H9 (cell line): ENCODE measurements at regions not wholly inside any gene's neighbourhood (a gene's known extent, or its start where the extent isn't known, plus 50 kb on each side); places are given as distances from the start of the nearest gene placed in this dataset.

ENCODE experiments used
- DNase-seq: peaks from one replicate; pipeline ENCODE4 v3.0.0-alpha.2; 2017
- H2AFZ ChIP-seq: one replicate; pipeline ENCODE4 v1.6.1; 2013; ENCODE audit warnings: mild to moderate bottlenecking, low read length, control low read depth, moderate library complexity
- H2AK5ac ChIP-seq: 2 replicates; pipeline ENCODE4 v1.6.1; 2013; ENCODE audit warnings: low read length, control low read depth, mixed read lengths; ENCODE audit not compliant: insufficient read length
- H2BK120ac ChIP-seq: one replicate; pipeline ENCODE4 v1.6.1; 2013; ENCODE audit warnings: low read depth, mild to moderate bottlenecking, low read length, control low read depth, inconsistent platforms; ENCODE audit not compliant: poor library complexity, severe bottlenecking
- H2BK12ac ChIP-seq: 2 replicates; pipeline ENCODE4 v1.6.1; 2013; ENCODE audit warnings: low read length, control low read depth, mixed read lengths, low read depth; ENCODE audit not compliant: insufficient read length
- H2BK15ac ChIP-seq: 2 replicates; pipeline ENCODE4 v1.6.1; 2013; ENCODE audit warnings: low read depth, low read length, control low read depth
- H2BK20ac ChIP-seq: one replicate; pipeline ENCODE4 v1.6.1; 2013; ENCODE audit warnings: low read depth, mild to moderate bottlenecking, low read length, control low read depth, inconsistent platforms; ENCODE audit not compliant: poor library complexity, severe bottlenecking
- H2BK5ac ChIP-seq: 2 replicates; pipeline ENCODE4 v1.6.1; 2013; ENCODE audit warnings: low read length, control low read depth, mixed read lengths; ENCODE audit not compliant: insufficient read length
- H3K14ac ChIP-seq: 2 replicates; pipeline ENCODE4 v1.6.1; 2013; ENCODE audit warnings: low read length, control low read depth; ENCODE audit not compliant: insufficient read depth
- H3K18ac ChIP-seq: 2 replicates; pipeline ENCODE4 v1.6.1; 2013; ENCODE audit warnings: low read depth, mild to moderate bottlenecking, mixed read lengths, low read length, control low read depth; ENCODE audit not compliant: insufficient read length
- H3K23ac ChIP-seq: 2 replicates; pipeline ENCODE4 v1.6.1; 2013; ENCODE audit warnings: low read length, control low read depth, mixed read lengths, low read depth; ENCODE audit not compliant: insufficient read length
- H3K23me2 ChIP-seq: 2 replicates; pipeline ENCODE4 v1.6.1; 2013; ENCODE audit warnings: low read depth, mild to moderate bottlenecking, mixed read lengths, low read length, control low read depth; ENCODE audit not compliant: insufficient read length, poor library complexity, severe bottlenecking
- H3K27ac ChIP-seq: 2 replicates; pipeline ENCODE4 v1.5.1; 2013; ENCODE audit warnings: low read length, control low read depth, mixed read lengths, low read depth; ENCODE audit not compliant: insufficient read length
- H3K27me3 ChIP-seq: 2 replicates; pipeline ENCODE4 v1.6.1; 2013; ENCODE audit warnings: low read length, control low read depth, inconsistent platforms; ENCODE audit not compliant: insufficient read depth
- H3K4ac ChIP-seq: 2 replicates; pipeline ENCODE4 v1.6.1; 2013; ENCODE audit warnings: low read depth, mild to moderate bottlenecking, control low read depth, inconsistent platforms, low read length, moderate library complexity
- H3K4me1 ChIP-seq: 2 replicates; pipeline ENCODE4 v1.6.1; 2013; ENCODE audit warnings: low read length, control low read depth, inconsistent platforms; ENCODE audit not compliant: insufficient read depth
- H3K4me2 ChIP-seq: 2 replicates; pipeline ENCODE4 v1.6.1; 2013; ENCODE audit warnings: low read length, control low read depth, mixed read lengths; ENCODE audit not compliant: insufficient read length, insufficient read depth
- H3K56ac ChIP-seq: 2 replicates; pipeline ENCODE4 v1.6.1; 2013; ENCODE audit warnings: low read depth, mild to moderate bottlenecking, mixed read lengths, low read length, control low read depth; ENCODE audit not compliant: insufficient read length
- H3K79me1 ChIP-seq: 2 replicates; pipeline ENCODE4 v1.6.1; 2013; ENCODE audit warnings: low read depth, mild to moderate bottlenecking, moderate library complexity, low read length, control low read depth, inconsistent platforms; ENCODE audit not compliant: insufficient read depth, poor library complexity, severe bottlenecking
- H3K79me2 ChIP-seq: 2 replicates; pipeline ENCODE4 v1.6.1; 2013; ENCODE audit warnings: low read length, control low read depth, inconsistent platforms; ENCODE audit not compliant: insufficient read depth
- H3K9ac ChIP-seq: 2 replicates; pipeline ENCODE4 v1.6.1; 2013; ENCODE audit warnings: low read length, control low read depth, mixed read lengths; ENCODE audit not compliant: insufficient read length; ENCODE audit errors: extremely low read depth
- H3K9me3 ChIP-seq: one replicate; pipeline ENCODE4 v1.6.1; 2013; ENCODE audit warnings: low read depth, low read length, inconsistent platforms; ENCODE audit not compliant: control insufficient read depth
- H3T11ph ChIP-seq: one replicate; pipeline ENCODE4 v1.6.1; 2013; ENCODE audit warnings: mild to moderate bottlenecking, low read length, control low read depth, inconsistent platforms
- H4K20me1 ChIP-seq: one replicate; pipeline ENCODE4 v1.6.1; 2013; ENCODE audit not compliant: control insufficient read depth, insufficient read length, insufficient read depth
- H4K5ac ChIP-seq: 2 replicates; pipeline ENCODE4 v1.6.1; 2013; ENCODE audit warnings: low read depth, mild to moderate bottlenecking, mixed read lengths, low read length, control low read depth; ENCODE audit not compliant: insufficient read length
- H4K8ac ChIP-seq: replicated peaks from 2 replicates; pipeline ENCODE4 v1.6.1; 2013; ENCODE audit warnings: low read length, control low read depth, mixed read lengths, low read depth; ENCODE audit not compliant: insufficient read length
- H4K91ac ChIP-seq: 2 replicates; pipeline ENCODE4 v1.6.1; 2013; ENCODE audit warnings: low read depth, mild to moderate bottlenecking, moderate library complexity, mixed read lengths, low read length, control low read depth; ENCODE audit not compliant: insufficient read length
- H3K27ac Mint-ChIP-seq, 3 experiments: 2 replicates in 2 of 3; 3 replicates in 1 of 3; pipeline ENCODE4 v1.8.0; 2020 to 2021; ENCODE audit warnings: mixed read lengths in 3 of 3, mild to moderate bottlenecking in 1 of 3, moderate library complexity in 1 of 3
- H3K27me3 Mint-ChIP-seq: 2 replicates; pipeline ENCODE4 v1.8.0; 2021; ENCODE audit warnings: low read depth, mild to moderate bottlenecking, moderate library complexity, mixed read lengths
- H3K36me3 Mint-ChIP-seq, 3 experiments: 2 replicates in 2 of 3; 3 replicates in 1 of 3; pipeline ENCODE4 v1.8.0; 2020 to 2021; ENCODE audit warnings: low read depth in 3 of 3, mixed read lengths in 3 of 3; ENCODE audit not compliant: insufficient read depth in 1 of 3
- H3K4me1 Mint-ChIP-seq, 2 experiments: 2 replicates each; pipeline ENCODE4 v1.8.0; 2020; ENCODE audit warnings: mixed read lengths in 2 of 2
- H3K4me3 Mint-ChIP-seq, 2 experiments: 2 replicates in 1 of 2; 3 replicates in 1 of 2; pipeline ENCODE4 v1.8.0; 2020 to 2021; ENCODE audit warnings: mild to moderate bottlenecking in 2 of 2, mixed read lengths in 2 of 2, moderate library complexity in 1 of 2
- H3K9me3 Mint-ChIP-seq, 2 experiments: 2 replicates in 1 of 2; 3 replicates in 1 of 2; pipeline ENCODE4 v1.8.0; 2020; ENCODE audit warnings: mild to moderate bottlenecking in 2 of 2, mixed read lengths in 2 of 2, moderate library complexity in 1 of 2
- WGBS: extraction: QIAGEN DNeasy Blood & Tissue Kit; methylation state at CpG from one replicate; pipeline ENCODE4 v1.1.7; 2013; ENCODE audit warnings: missing lambda C conversion rate, low lambda C conversion rate, mixed read lengths; ENCODE audit not compliant: insufficient read length; ENCODE audit errors: extremely low coverage; 5-methylcytosine and 5-hydroxymethylcytosine counted together
- TF ChIP-seq, protein P1 (sequence below): fragments of 200-600 bp; sonication (generic); conservative IDR thresholded peaks from 3 replicates; pipeline ENCODE4 v1.8.0; 2021; ENCODE audit warnings: antibody characterized with exemption, mild to moderate bottlenecking

DNA sequence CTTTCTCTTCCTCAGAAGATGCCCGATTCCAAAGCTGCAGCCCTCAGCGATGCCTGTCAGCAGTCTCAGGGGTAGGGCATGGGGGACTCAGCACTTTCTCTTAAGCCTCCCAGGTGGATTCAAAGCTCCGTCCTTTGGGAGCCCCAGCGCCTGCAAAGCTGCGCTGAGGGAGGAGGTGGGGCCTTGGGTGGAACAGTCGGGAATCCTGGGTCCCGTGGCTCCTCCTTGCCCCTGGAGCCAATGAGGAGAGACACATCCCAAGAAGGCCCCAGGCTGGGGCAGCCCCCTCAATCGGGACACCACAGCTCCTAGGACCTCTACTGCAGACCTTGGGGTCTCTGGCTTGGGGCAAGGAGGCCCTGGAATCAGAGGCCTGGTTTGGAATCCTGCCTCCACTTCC lies 227.5 kb upstream of the IGF1R start:
- H3K4ac ChIP-seq: no peak overlapping the region
- H3K23me2 ChIP-seq: peaks cover 5% of the 10 kb centered on the region
- H3K9me3 Mint-ChIP-seq: no peaks in the 10 kb centered on the region
- peaks cover 60% of the 10 kb centered on the region for H3K27me3 Mint-ChIP-seq
- TF ChIP-seq, protein P1, sequence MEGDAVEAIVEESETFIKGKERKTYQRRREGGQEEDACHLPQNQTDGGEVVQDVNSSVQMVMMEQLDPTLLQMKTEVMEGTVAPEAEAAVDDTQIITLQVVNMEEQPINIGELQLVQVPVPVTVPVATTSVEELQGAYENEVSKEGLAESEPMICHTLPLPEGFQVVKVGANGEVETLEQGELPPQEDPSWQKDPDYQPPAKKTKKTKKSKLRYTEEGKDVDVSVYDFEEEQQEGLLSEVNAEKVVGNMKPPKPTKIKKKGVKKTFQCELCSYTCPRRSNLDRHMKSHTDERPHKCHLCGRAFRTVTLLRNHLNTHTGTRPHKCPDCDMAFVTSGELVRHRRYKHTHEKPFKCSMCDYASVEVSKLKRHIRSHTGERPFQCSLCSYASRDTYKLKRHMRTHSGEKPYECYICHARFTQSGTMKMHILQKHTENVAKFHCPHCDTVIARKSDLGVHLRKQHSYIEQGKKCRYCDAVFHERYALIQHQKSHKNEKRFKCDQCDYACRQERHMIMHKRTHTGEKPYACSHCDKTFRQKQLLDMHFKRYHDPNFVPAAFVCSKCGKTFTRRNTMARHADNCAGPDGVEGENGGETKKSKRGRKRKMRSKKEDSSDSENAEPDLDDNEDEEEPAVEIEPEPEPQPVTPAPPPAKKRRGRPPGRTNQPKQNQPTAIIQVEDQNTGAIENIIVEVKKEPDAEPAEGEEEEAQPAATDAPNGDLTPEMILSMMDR: no peak
- H2AFZ ChIP-seq: no peak overlapping the region
- DNase-seq: peak; percentile 32
- peaks cover 6 to 11% of the 10 kb centered on the region in 2 experiments; a peak in 3 of 4 replicates for H3K4me1 Mint-ChIP-seq
- H3K56ac ChIP-seq: no peak overlapping the region
- no peak overlapping the region; the same call in 1 of the 2 replicates for H3K14ac ChIP-seq
- no peak overlapping the region for H3K27ac ChIP-seq
- H3K27me3 ChIP-seq: peaks cover 12% of the 10 kb centered on the region
- no peak overlapping the region for H4K91ac ChIP-seq
- no peak overlapping the region for H3K9ac ChIP-seq
- no peak overlapping the region for H3K4me3 Mint-ChIP-seq
- no peak overlapping the region for H2BK20ac ChIP-seq
- no peak overlapping the region for H4K8ac ChIP-seq
- no peak overlapping the region for H3K27ac Mint-ChIP-seq
- no peaks in the 10 kb centered on the region for H3K79me1 ChIP-seq
- H3K4me1 ChIP-seq: no peaks in the 10 kb centered on the region
- H3K4me2 ChIP-seq: no peak overlapping the region
- no peak overlapping the region for H3K18ac ChIP-seq
- H2BK15ac ChIP-seq: no peak overlapping the region
- H3K36me3 Mint-ChIP-seq: no peaks in the 10 kb centered on the region
- H2BK12ac ChIP-seq: no peak overlapping the region
- H3K23ac ChIP-seq: no peak overlapping the region
- H4K5ac ChIP-seq: no peak overlapping the region
- H2BK120ac ChIP-seq: no peak overlapping the region
- H3K9me3 ChIP-seq: no peaks in the 10 kb centered on the region
- WGBS: no CpG with 5 or more reads among the region's 8 CpGs
- no peak overlapping the region for H2AK5ac ChIP-seq
- H2BK5ac ChIP-seq: no peak overlapping the region
- H3T11ph ChIP-seq: no peak overlapping the region
- H4K20me1 ChIP-seq: no peaks in the 10 kb centered on the region
- H3K79me2 ChIP-seq: no peaks in the 10 kb centered on the region
